HuH-7 (cell line): ENCODE measurements at regions not wholly inside any gene's neighbourhood (a gene's known extent, or its start where the extent isn't known, plus 50 kb on each side); places are given as distances from the start of the nearest gene placed in this dataset.
"Not testable (repeated sequence)": the region's sequence is repeated elsewhere in the genome, so short reads cannot be mapped to it uniquely, and the experiment has no call there.

ENCODE experiments used
- DNase-seq: peaks from one replicate; pipeline ENCODE4 v3.0.0; 2011; ENCODE audit warnings: low spot score

- DNase-seq = peak; percentile 69
Measured at GRCh38 chr7:25069900-25070443, 55.1 kb downstream of the CYCS start.

GRCh38 chr7:25068502-25069213, 56.4 kb downstream of the CYCS start:
- DNase-seq = no peak

GRCh38 chr7:25067726-25068501, 57.1 kb downstream of the CYCS start:
- DNase-seq = no peak

GRCh38 chr7:25066253-25066652, 58.8 kb downstream of the CYCS start:
- DNase-seq = no peak

- DNase-seq = no peak
Measured at GRCh38 chr7:25062380-25062779, 62.7 kb downstream of the CYCS start.

- no peak for DNase-seq
Measured at GRCh38 chr7:25060487-25061055, 64.5 kb downstream of the CYCS start.

- no peak for DNase-seq
Measured at GRCh38 chr7:25059576-25059975, 65.5 kb downstream of the CYCS start.

GRCh38 chr7:25056368-25056767, 68.7 kb downstream of the CYCS start:
- DNase-seq = no peak

- no peak for DNase-seq
Measured at GRCh38 chr7:25055520-25056220, 69.4 kb downstream of the CYCS start.

GRCh38 chr7:25054819-25055519, 70.1 kb downstream of the CYCS start:
- DNase-seq = no peak

- no peak for DNase-seq
Measured at GRCh38 chr7:25050223-25050622, 70.2 kb upstream of the OSBPL3 start.

GRCh38 chr7:25048444-25048834, 68.5 kb upstream of the OSBPL3 start:
- no peak for DNase-seq

- DNase-seq = not testable (repeated sequence)
Measured at GRCh38 chr7:25047571-25048443, 67.8 kb upstream of the OSBPL3 start.

- DNase-seq = no peak
Measured at GRCh38 chr7:25037325-25037724, 57.3 kb upstream of the OSBPL3 start.

GRCh38 chr7:25035274-25035673, 55.3 kb upstream of the OSBPL3 start:
- DNase-seq = no peak

- DNase-seq = no peak
Measured at GRCh38 chr7:25034136-25034535, 54.2 kb upstream of the OSBPL3 start.

GRCh38 chr7:25032774-25033743, 53.1 kb upstream of the OSBPL3 start:
- DNase-seq = no peak

GRCh38 chr7:25031432-25031831, 51.5 kb upstream of the OSBPL3 start:
- no peak for DNase-seq

- DNase-seq = no peak
Measured at GRCh38 chr7:25031007-25031406, 51.0 kb upstream of the OSBPL3 start.
